Type B pancreatic cell (in vitro differentiated cells): ENCODE measurements at regions not wholly inside any gene's neighbourhood (a gene's known extent, or its start where the extent isn't known, plus 50 kb on each side); places are given as distances from the start of the nearest gene placed in this dataset.

ENCODE experiments used
- DNase-seq: peaks from one replicate; pipeline ENCODE4 v3.0.0; 2021; ENCODE audit warnings: mixed read lengths; ENCODE audit not compliant: unreplicated experiment; ENCODE audit errors: extremely low spot score
- H3K27ac Mint-ChIP-seq: 2 replicates; pipeline ENCODE4 v1.8.0; 2021; ENCODE audit warnings: mild to moderate bottlenecking, mixed read lengths
- H3K27me3 Mint-ChIP-seq: 2 replicates; pipeline ENCODE4 v1.8.0; 2021; ENCODE audit warnings: mixed read lengths
- H3K36me3 Mint-ChIP-seq: 2 replicates; pipeline ENCODE4 v1.8.0; 2021; ENCODE audit warnings: mixed read lengths
- H3K4me1 Mint-ChIP-seq: one replicate; pipeline ENCODE4 v1.8.0; 2021; ENCODE audit warnings: mixed read lengths; ENCODE audit not compliant: unreplicated experiment
- H3K4me3 Mint-ChIP-seq: 2 replicates; pipeline ENCODE4 v1.8.0; 2021; ENCODE audit warnings: mild to moderate bottlenecking, mixed read lengths
- H3K9me3 Mint-ChIP-seq: 2 replicates; pipeline ENCODE4 v1.8.0; 2021; ENCODE audit warnings: mixed read lengths
- TF ChIP-seq, protein P1 (sequence below): fragments of 200-600 bp; sonication (generic); conservative IDR thresholded peaks from 2 replicates; pipeline ENCODE4 v1.5.0; 2021; ENCODE audit warnings: antibody characterized with exemption, mild to moderate bottlenecking

- H3K36me3 Mint-ChIP-seq = no peaks in the 10 kb centered on the region
- no peaks in the 10 kb centered on the region for H3K9me3 Mint-ChIP-seq
- DNase-seq = no peak
- no peaks in the 10 kb centered on the region for H3K4me1 Mint-ChIP-seq
- no peaks in the 10 kb centered on the region for H3K27me3 Mint-ChIP-seq
- no peak overlapping the region for H3K4me3 Mint-ChIP-seq
- no peak overlapping the region for H3K27ac Mint-ChIP-seq
- TF ChIP-seq, protein P1, sequence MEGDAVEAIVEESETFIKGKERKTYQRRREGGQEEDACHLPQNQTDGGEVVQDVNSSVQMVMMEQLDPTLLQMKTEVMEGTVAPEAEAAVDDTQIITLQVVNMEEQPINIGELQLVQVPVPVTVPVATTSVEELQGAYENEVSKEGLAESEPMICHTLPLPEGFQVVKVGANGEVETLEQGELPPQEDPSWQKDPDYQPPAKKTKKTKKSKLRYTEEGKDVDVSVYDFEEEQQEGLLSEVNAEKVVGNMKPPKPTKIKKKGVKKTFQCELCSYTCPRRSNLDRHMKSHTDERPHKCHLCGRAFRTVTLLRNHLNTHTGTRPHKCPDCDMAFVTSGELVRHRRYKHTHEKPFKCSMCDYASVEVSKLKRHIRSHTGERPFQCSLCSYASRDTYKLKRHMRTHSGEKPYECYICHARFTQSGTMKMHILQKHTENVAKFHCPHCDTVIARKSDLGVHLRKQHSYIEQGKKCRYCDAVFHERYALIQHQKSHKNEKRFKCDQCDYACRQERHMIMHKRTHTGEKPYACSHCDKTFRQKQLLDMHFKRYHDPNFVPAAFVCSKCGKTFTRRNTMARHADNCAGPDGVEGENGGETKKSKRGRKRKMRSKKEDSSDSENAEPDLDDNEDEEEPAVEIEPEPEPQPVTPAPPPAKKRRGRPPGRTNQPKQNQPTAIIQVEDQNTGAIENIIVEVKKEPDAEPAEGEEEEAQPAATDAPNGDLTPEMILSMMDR = no peak
These were observed 411.8 kb downstream of the ETV1 start for GRCh38 chr7:13577566-13578145.

DNA sequence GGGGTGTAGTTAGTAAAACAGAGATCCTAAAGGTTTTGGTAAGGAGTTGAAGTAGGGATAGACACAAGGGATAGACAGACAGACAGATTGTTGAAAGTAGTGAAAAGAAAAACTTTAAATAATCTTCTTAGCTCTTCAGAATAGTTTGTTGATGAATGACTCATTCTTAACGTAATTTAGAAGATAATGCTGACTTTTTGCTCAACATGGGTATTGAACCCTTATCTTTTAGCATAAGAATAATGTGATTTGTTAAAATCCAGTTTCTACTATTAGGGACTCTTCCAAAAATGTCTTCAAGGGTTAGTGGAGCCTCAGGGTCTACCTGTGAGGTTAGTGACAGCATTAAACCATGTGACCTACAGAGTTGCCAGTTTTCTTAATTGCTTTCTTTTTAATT, 411.2 kb downstream of the ETV1 start:
- TF ChIP-seq, protein P1 = no peak
- DNase-seq = no peak

GRCh38 chr7:13581097-13581496, 408.4 kb downstream of the ETV1 start:
- no peak overlapping the region for H3K4me3 Mint-ChIP-seq
- H3K36me3 Mint-ChIP-seq = no peaks in the 10 kb centered on the region
- H3K4me1 Mint-ChIP-seq = no peaks in the 10 kb centered on the region
- no peak overlapping the region for H3K27ac Mint-ChIP-seq
- H3K27me3 Mint-ChIP-seq = no peaks in the 10 kb centered on the region
- TF ChIP-seq, protein P1 = no peak
- H3K9me3 Mint-ChIP-seq = no peaks in the 10 kb centered on the region
- DNase-seq = no peak

More for the DNA sequence above, 411.2 kb downstream of the ETV1 start:
- Mint-ChIP-seq H3K9me3 (no peaks in the 10 kb centered on the region), H3K4me1 (no peaks in the 10 kb centered on the region), H3K36me3 (no peaks in the 10 kb centered on the region), H3K4me3 (no peak overlapping the region), H3K27ac (no peak overlapping the region), H3K27me3 (no peaks in the 10 kb centered on the region)

GRCh38 chr7:13593854-13594253, 395.6 kb downstream of the ETV1 start:
- TF ChIP-seq, protein P1 = no peak
- no peaks in the 10 kb centered on the region for H3K36me3 Mint-ChIP-seq
- no peak overlapping the region for H3K4me3 Mint-ChIP-seq
- DNase-seq = no peak
- H3K4me1 Mint-ChIP-seq = peaks cover 4% of the 10 kb centered on the region
- H3K27ac Mint-ChIP-seq = no peak overlapping the region
- H3K9me3 Mint-ChIP-seq = peaks cover 15% of the 10 kb centered on the region
- H3K27me3 Mint-ChIP-seq = no peaks in the 10 kb centered on the region

GRCh38 chr7:13602036-13602435, 387.4 kb downstream of the ETV1 start:
- no peak for DNase-seq
- H3K27me3 Mint-ChIP-seq = no peaks in the 10 kb centered on the region
- no peak overlapping the region for H3K4me3 Mint-ChIP-seq
- H3K4me1 Mint-ChIP-seq = peaks cover 12% of the 10 kb centered on the region
- H3K27ac Mint-ChIP-seq = no peak overlapping the region
- TF ChIP-seq, protein P1 = no peak
- H3K9me3 Mint-ChIP-seq = peaks cover 6% of the 10 kb centered on the region
- H3K36me3 Mint-ChIP-seq = no peaks in the 10 kb centered on the region

- no peak for DNase-seq
- Mint-ChIP-seq H3K27ac (no peak overlapping the region), H3K36me3 (no peaks in the 10 kb centered on the region), H3K4me3 (no peak overlapping the region), H3K9me3 (peaks cover 11% of the 10 kb centered on the region), H3K27me3 (no peaks in the 10 kb centered on the region), H3K4me1 (peaks cover 9% of the 10 kb centered on the region)
- TF ChIP-seq, protein P1 = no peak
These were observed 386.4 kb downstream of the ETV1 start for GRCh38 chr7:13603016-13603415.
